Astrocyte (in vitro differentiated cells and primary cell): ENCODE measurements at regions not wholly inside any gene's neighbourhood (a gene's known extent, or its start where the extent isn't known, plus 50 kb on each side); places are given as distances from the start of the nearest gene placed in this dataset.

Experiments used
- DNase-seq: peaks from one replicate; pipeline ENCODE4 v3.0.0-alpha.2; 2010; ENCODE audit warnings: low read depth
- FAIRE-seq: peaks from 2 replicates; lab custom pipeline; 2011; peaks lifted over from hg19 to GRCh38; lab: Jason Lieb, UNC
- H2AFZ ChIP-seq: 2 replicates; pipeline ENCODE4 v1.6.0; 2012; ENCODE audit warnings: low read depth, low read length, inconsistent platforms
- H3K27ac ChIP-seq: 2 replicates; pipeline ENCODE4 v1.5.1; 2011; ENCODE audit warnings: low read depth, low read length, inconsistent platforms
- H3K27me3 ChIP-seq: 2 replicates; pipeline ENCODE4 v1.6.0; 2011; ENCODE audit warnings: low read length, inconsistent platforms; ENCODE audit not compliant: insufficient read depth
- H3K36me3 ChIP-seq: 2 replicates; pipeline ENCODE4 v1.5.1; 2011; ENCODE audit warnings: low read length, inconsistent platforms; ENCODE audit not compliant: insufficient read depth
- H3K4me1 ChIP-seq: 2 replicates; pipeline ENCODE4 v1.5.1; 2011; ENCODE audit warnings: low read length, inconsistent platforms; ENCODE audit not compliant: insufficient read depth
- H3K4me2 ChIP-seq: 2 replicates; pipeline ENCODE4 v1.6.0; 2012; ENCODE audit warnings: low read length, inconsistent platforms
- H3K4me3 ChIP-seq: 2 replicates; pipeline ENCODE4 v1.5.1; 2011; ENCODE audit warnings: low read depth, mild to moderate bottlenecking, low read length, inconsistent platforms; ENCODE audit not compliant: insufficient read depth
- H3K79me2 ChIP-seq: 2 replicates; pipeline ENCODE4 v1.6.0; 2012; ENCODE audit warnings: mild to moderate bottlenecking, low read length, inconsistent platforms; ENCODE audit not compliant: insufficient read depth
- H3K9ac ChIP-seq: 2 replicates; pipeline ENCODE4 v1.6.0; 2012; ENCODE audit warnings: mild to moderate bottlenecking, low read length, inconsistent platforms
- H3K9me3 ChIP-seq: 2 replicates; pipeline ENCODE4 v1.5.1; 2012; ENCODE audit warnings: low read depth, mild to moderate bottlenecking, low read length, inconsistent platforms; ENCODE audit not compliant: insufficient read depth
- H4K20me1 ChIP-seq: 2 replicates; pipeline ENCODE4 v1.6.0; 2012; ENCODE audit warnings: low read length, inconsistent platforms; ENCODE audit not compliant: insufficient read depth
- H3K27ac Mint-ChIP-seq: one replicate; pipeline ENCODE4 v1.8.0; 2021; ENCODE audit warnings: mild to moderate bottlenecking, mixed read lengths; ENCODE audit not compliant: unreplicated experiment
- H3K27me3 Mint-ChIP-seq: one replicate; pipeline ENCODE4 v1.8.0; 2021; ENCODE audit warnings: low read depth, mixed read lengths; ENCODE audit not compliant: unreplicated experiment
- H3K36me3 Mint-ChIP-seq: one replicate; pipeline ENCODE4 v1.8.0; 2021; ENCODE audit warnings: low read depth, mixed read lengths; ENCODE audit not compliant: unreplicated experiment
- H3K4me1 Mint-ChIP-seq: one replicate; pipeline ENCODE4 v1.8.0; 2021; ENCODE audit warnings: low read depth, mixed read lengths; ENCODE audit not compliant: unreplicated experiment
- H3K4me3 Mint-ChIP-seq: one replicate; pipeline ENCODE4 v1.8.0; 2021; ENCODE audit warnings: mild to moderate bottlenecking, moderate library complexity, mixed read lengths; ENCODE audit not compliant: unreplicated experiment
- H3K9me3 Mint-ChIP-seq: one replicate; pipeline ENCODE4 v1.8.0; 2021; ENCODE audit warnings: mild to moderate bottlenecking, mixed read lengths; ENCODE audit not compliant: unreplicated experiment
- CTCF ChIP-seq: IDR thresholded peaks from 2 replicates; pipeline ENCODE4 v1.5.1; 2011; ENCODE audit warnings: low read depth, mild to moderate bottlenecking, inconsistent platforms, low read length, moderate library complexity; ENCODE audit not compliant: insufficient read depth
- EZH2 ChIP-seq: IDR thresholded peaks from 2 replicates; pipeline ENCODE4 v1.6.1; 2012; ENCODE audit warnings: mild to moderate bottlenecking, low read length, inconsistent platforms; ENCODE audit not compliant: insufficient read depth

GRCh38 chr20:52016022-52016421 is 175.6 kb downstream of the ZFP64 start:
- no peaks in the 10 kb centered on the region for H3K4me1 ChIP-seq
- H3K9me3 ChIP-seq, result no peaks in the 10 kb centered on the region
- H3K36me3 ChIP-seq, result no peaks in the 10 kb centered on the region
- no peaks in the 10 kb centered on the region for H3K4me1 Mint-ChIP-seq
- H3K79me2 ChIP-seq, result no peaks in the 10 kb centered on the region
- no peak overlapping the region for H3K9ac ChIP-seq
- H3K4me3 Mint-ChIP-seq, result no peak overlapping the region
- no peaks in the 10 kb centered on the region for H3K9me3 Mint-ChIP-seq
- H3K36me3 Mint-ChIP-seq, result no peaks in the 10 kb centered on the region
- H3K27me3 ChIP-seq, result no peaks in the 10 kb centered on the region
- no peak for FAIRE-seq
- no peak overlapping the region for H3K4me2 ChIP-seq
- TF ChIP-seq EZH2 (no peak), CTCF (no peak)
- no peak overlapping the region for H3K27ac Mint-ChIP-seq
- no peaks in the 10 kb centered on the region for H4K20me1 ChIP-seq
- no peak overlapping the region for H2AFZ ChIP-seq
- H3K27me3 Mint-ChIP-seq, result no peaks in the 10 kb centered on the region
- no peak for DNase-seq
- H3K4me3 ChIP-seq, result no peak overlapping the region
- H3K27ac ChIP-seq, result no peak overlapping the region

- Histone ChIP-seq H3K9me3 (no peaks in the 10 kb centered on the region), H3K36me3 (no peaks in the 10 kb centered on the region), H3K9ac (no peak overlapping the region), H3K27ac (no peak overlapping the region), H4K20me1 (no peaks in the 10 kb centered on the region), H3K4me1 (no peaks in the 10 kb centered on the region), H3K79me2 (no peaks in the 10 kb centered on the region), H3K4me2 (no peak overlapping the region), H2AFZ (no peak overlapping the region), H3K27me3 (no peaks in the 10 kb centered on the region), H3K4me3 (no peak overlapping the region)
- H3K27ac Mint-ChIP-seq, result no peak overlapping the region
- H3K4me1 Mint-ChIP-seq, result no peaks in the 10 kb centered on the region
- no peaks in the 10 kb centered on the region for H3K36me3 Mint-ChIP-seq
- FAIRE-seq (no peak), DNase-seq (peak; percentile 29)
- no peaks in the 10 kb centered on the region for H3K27me3 Mint-ChIP-seq
- H3K4me3 Mint-ChIP-seq, result no peak overlapping the region
- H3K9me3 Mint-ChIP-seq, result no peaks in the 10 kb centered on the region
- TF ChIP-seq EZH2 (no peak), CTCF (no peak)
Observed at GRCh38 chr20:52015155-52015554, 176.4 kb downstream of the ZFP64 start.

- H3K4me1 ChIP-seq, result no peaks in the 10 kb centered on the region
- Mint-ChIP-seq H3K4me1 (no peaks in the 10 kb centered on the region), H3K27me3 (no peaks in the 10 kb centered on the region), H3K27ac (no peak overlapping the region), H3K36me3 (no peaks in the 10 kb centered on the region), H3K4me3 (no peak overlapping the region), H3K9me3 (no peaks in the 10 kb centered on the region)
- FAIRE-seq (no peak), DNase-seq (no peak)
- no peak overlapping the region for H3K4me2 ChIP-seq
- H3K9me3 ChIP-seq, result no peaks in the 10 kb centered on the region
- H3K9ac ChIP-seq, result no peak overlapping the region
- no peak overlapping the region for H3K4me3 ChIP-seq
- H3K79me2 ChIP-seq, result no peaks in the 10 kb centered on the region
- no peak overlapping the region for H3K27ac ChIP-seq
- H2AFZ ChIP-seq, result no peak overlapping the region
- no peak for TF ChIP-seq EZH2
- no peak for TF ChIP-seq CTCF
- H3K36me3 ChIP-seq, result no peaks in the 10 kb centered on the region
- H4K20me1 ChIP-seq, result no peaks in the 10 kb centered on the region
- no peaks in the 10 kb centered on the region for H3K27me3 ChIP-seq
Observed at GRCh38 chr20:52012079-52012478, 179.5 kb downstream of the ZFP64 start.
